H1 (cell line): ENCODE measurements at regions not wholly inside any gene's neighbourhood (a gene's known extent, or its start where the extent isn't known, plus 50 kb on each side); places are given as distances from the start of the nearest gene placed in this dataset.

Experiments used
- CTCF ChIA-PET: fragments of 300-600 bp; sonication (Branson Sonifier 250); formaldehyde crosslinking; loops from one replicate; lab custom pipeline; 2021; ENCODE audit not compliant: partially characterized antibody; lab: Charles Lee
- POLR2A ChIA-PET: fragments of 300-600 bp; sonication (Branson Sonifier 250); formaldehyde crosslinking; loops from one replicate; lab custom pipeline; 2021; ENCODE audit warnings: inconsistent platforms; ENCODE audit not compliant: partially characterized antibody; lab: Charles Lee
- DNase-seq, 2 experiments: peaks; one replicate each; pipeline versions ENCODE4 v3.0.0 to v3.0.0-alpha.2; 2010 to 2022; ENCODE audit warnings: low spot score in 2 of 2, low read depth in 1 of 2, mixed read lengths in 1 of 2
- FAIRE-seq: peaks from 2 replicates; lab custom pipeline; 2011; peaks lifted over from hg19 to GRCh38; lab: Jason Lieb, UNC
- H2AFZ ChIP-seq: 2 replicates; pipeline ENCODE4 v1.8.1; 2012; ENCODE audit warnings: low read length, inconsistent platforms
- H2AK5ac ChIP-seq: 2 replicates; pipeline ENCODE4 v1.6.1; 2013; ENCODE audit warnings: low read depth, low read length
- H2BK120ac ChIP-seq: replicated peaks from 2 replicates; pipeline ENCODE3; 2013; ENCODE audit warnings: low read depth, low read length, inconsistent platforms
- H2BK12ac ChIP-seq: 2 replicates; pipeline ENCODE4 v1.6.1; 2013; ENCODE audit warnings: low read depth, low read length
- H2BK15ac ChIP-seq: 2 replicates; pipeline ENCODE4 v1.6.1; 2013; ENCODE audit warnings: low read length
- H2BK20ac ChIP-seq: 2 replicates; pipeline ENCODE4 v1.6.1; 2013; ENCODE audit warnings: low read length
- H2BK5ac ChIP-seq: 2 replicates; pipeline ENCODE4 v1.6.1; 2013; ENCODE audit warnings: low read depth, low read length
- H3K14ac ChIP-seq: 2 replicates; pipeline ENCODE4 v1.6.1; 2013; ENCODE audit warnings: inconsistent platforms; ENCODE audit not compliant: insufficient read length
- H3K18ac ChIP-seq: 2 replicates; pipeline ENCODE4 v1.6.1; 2013; ENCODE audit warnings: low read length; ENCODE audit errors: extremely low read depth
- H3K23ac ChIP-seq: 2 replicates; pipeline ENCODE4 v1.6.1; 2013; ENCODE audit warnings: inconsistent platforms; ENCODE audit not compliant: insufficient read length
- H3K23me2 ChIP-seq: 2 replicates; pipeline ENCODE4 v1.6.1; 2013; ENCODE audit warnings: low read depth, low read length
- H3K27ac ChIP-seq: 2 replicates; pipeline ENCODE4 v1.6.1; 2011; ENCODE audit warnings: low read depth, low read length, inconsistent platforms
- H3K27me3 ChIP-seq, 4 experiments: replicated peaks in 1 of 4; 1 replicate in 1 of 4; 2 replicates in 3 of 4; pipeline versions ENCODE4 v1.6.1 to v1.8.1; 2011 to 2013; ENCODE audit warnings: low read length in 3 of 4, mild to moderate bottlenecking in 3 of 4, inconsistent platforms in 2 of 4, mixed read lengths in 2 of 4, moderate library complexity in 1 of 4; ENCODE audit not compliant: control insufficient read depth in 3 of 4, insufficient read depth in 3 of 4; ENCODE audit errors: extremely low read depth in 1 of 4
- H3K36me3 ChIP-seq, 4 experiments: 2 replicates each; pipeline versions ENCODE4 v1.6.1 to v1.8.1; 2011 to 2013; ENCODE audit warnings: mild to moderate bottlenecking in 4 of 4, low read length in 3 of 4, moderate library complexity in 2 of 4, control low read depth in 1 of 4, inconsistent platforms in 1 of 4; ENCODE audit not compliant: insufficient read depth in 4 of 4, control insufficient read depth in 2 of 4
- H3K4ac ChIP-seq: replicated peaks from 2 replicates; pipeline ENCODE3; 2013; ENCODE audit warnings: low read length, low read depth, mixed read lengths, inconsistent platforms; ENCODE audit not compliant: insufficient read length
- H3K4me1 ChIP-seq, 4 experiments: replicated peaks in 1 of 4; 1 replicate in 1 of 4; 2 replicates in 3 of 4; pipeline versions ENCODE4 v1.6.1 to v1.8.1; 2011 to 2013; ENCODE audit warnings: low read length in 3 of 4, inconsistent platforms in 2 of 4, mixed read lengths in 1 of 4; ENCODE audit not compliant: insufficient read depth in 4 of 4, control insufficient read depth in 3 of 4
- H3K4me2 ChIP-seq, 2 experiments: 2 replicates each; pipeline versions ENCODE4 v1.6.1 to v1.8.1; 2011 to 2013; ENCODE audit warnings: low read depth in 2 of 2, low read length in 2 of 2, control low read depth in 1 of 2, inconsistent platforms in 1 of 2, mild to moderate bottlenecking in 1 of 2; ENCODE audit not compliant: insufficient read depth in 1 of 2
- H3K4me3 ChIP-seq, 4 experiments: fragments of 200-600, 300-600 bp in 1 of 4; sonication (generic), shearing (Covaris generic), sonication (Bioruptor Twin) in 1 of 4; 2 replicates each; pipeline versions ENCODE4 v1.5.1 to v1.8.1; 2011 to 2016; ENCODE audit warnings: low read length in 4 of 4, low read depth in 3 of 4, control low read depth in 2 of 4, inconsistent platforms in 2 of 4, mild to moderate bottlenecking in 2 of 4, mixed read lengths in 1 of 4, moderate library complexity in 1 of 4; ENCODE audit not compliant: insufficient read depth in 2 of 4; ENCODE audit errors: extremely low read depth in 1 of 4
- H3K56ac ChIP-seq: replicated peaks from 2 replicates; pipeline ENCODE3; 2013; ENCODE audit warnings: low read depth, mild to moderate bottlenecking, mixed read lengths, low read length, inconsistent platforms; ENCODE audit not compliant: insufficient read length
- H3K79me1 ChIP-seq: 2 replicates; pipeline ENCODE4 v1.6.1; 2013; ENCODE audit warnings: low read depth, low read length, control low read depth
- H3K79me2 ChIP-seq, 2 experiments: 2 replicates each; pipeline versions ENCODE4 v1.6.1 to v1.8.1; 2012 to 2013; ENCODE audit warnings: low read length in 2 of 2, mild to moderate bottlenecking in 2 of 2, inconsistent platforms in 1 of 2; ENCODE audit not compliant: insufficient read depth in 2 of 2, control insufficient read depth in 1 of 2
- H3K9ac ChIP-seq, 4 experiments: replicated peaks in 1 of 4; 1 replicate in 1 of 4; 2 replicates in 3 of 4; pipeline versions ENCODE4 v1.6.1 to v1.8.1; 2011 to 2013; ENCODE audit warnings: low read depth in 3 of 4, low read length in 3 of 4, control low read depth in 2 of 4, mild to moderate bottlenecking in 2 of 4, moderate library complexity in 2 of 4, inconsistent platforms in 1 of 4; ENCODE audit errors: extremely low read depth in 1 of 4
- H3K9me3 ChIP-seq, 2 experiments: 2 replicates each; pipeline versions ENCODE4 v1.6.1 to v1.8.1; 2012 to 2013; ENCODE audit warnings: mild to moderate bottlenecking in 2 of 2, moderate library complexity in 2 of 2, control low read depth in 1 of 2, inconsistent platforms in 1 of 2, low read depth in 1 of 2, low read length in 1 of 2, mixed read lengths in 1 of 2; ENCODE audit not compliant: insufficient read depth in 2 of 2
- H4K20me1 ChIP-seq, 2 experiments: replicated peaks in 1 of 2; 2 replicates each; pipeline versions ENCODE3 to v1.8.1; 2011 to 2013; ENCODE audit warnings: inconsistent platforms in 2 of 2, low read length in 2 of 2, mild to moderate bottlenecking in 1 of 2; ENCODE audit not compliant: insufficient read depth in 2 of 2, control insufficient read depth in 1 of 2
- H4K5ac ChIP-seq: 2 replicates; pipeline ENCODE4 v1.6.1; 2013; ENCODE audit warnings: low read length, low read depth, mixed read lengths, inconsistent platforms; ENCODE audit not compliant: insufficient read length
- H4K8ac ChIP-seq: 2 replicates; pipeline ENCODE4 v1.8.0; 2013; ENCODE audit warnings: mild to moderate bottlenecking, moderate library complexity, low read length, inconsistent platforms; ENCODE audit not compliant: insufficient read depth; ENCODE audit errors: extremely low read depth
- H4K91ac ChIP-seq: replicated peaks from 2 replicates; pipeline ENCODE3; 2013; ENCODE audit warnings: low read length, mixed read lengths, inconsistent platforms; ENCODE audit not compliant: insufficient read length
- ATF3 ChIP-seq: IDR thresholded peaks from 2 replicates; pipeline ENCODE4 v1.6.1; 2011; ENCODE audit warnings: low read depth, mild to moderate bottlenecking, low read length; ENCODE audit not compliant: insufficient read depth
- CTBP2 ChIP-seq: IDR thresholded peaks from 2 replicates; pipeline ENCODE4 v1.7.0; 2011; ENCODE audit warnings: borderline replicate concordance, mild to moderate bottlenecking, moderate library complexity, mixed read lengths, low read length; ENCODE audit not compliant: insufficient read depth, insufficient read length
- RBBP5 ChIP-seq: IDR thresholded peaks from 2 replicates; pipeline ENCODE4 v1.7.1; 2012; ENCODE audit warnings: low read depth, mild to moderate bottlenecking, inconsistent platforms, low read length, moderate library complexity, borderline replicate concordance
- RFX5 ChIP-seq: IDR thresholded peaks from 2 replicates; pipeline ENCODE4 v1.6.1; 2011; ENCODE audit warnings: low read depth, low read length, improper control_type of control experiment, borderline replicate concordance
- TBP ChIP-seq: IDR thresholded peaks from 2 replicates; pipeline ENCODE4 v1.6.1; 2011; ENCODE audit warnings: low read depth, low read length, improper control_type of control experiment
- ZNF274 ChIP-seq: IDR thresholded peaks from 2 replicates; pipeline ENCODE4 v1.7.0; 2012; ENCODE audit warnings: low read length, borderline replicate concordance; ENCODE audit errors: extremely low read depth
- WGBS, 2 experiments: shearing (Covaris generic) in 1 of 2; methylation state at CpG; one replicate each; pipeline versions ENCODE4 v1.1.6 to v1.1.7; 2013 to 2015; ENCODE audit warnings: low lambda C conversion rate in 2 of 2, mixed read lengths in 2 of 2, inconsistent platforms in 1 of 2, low coverage in 1 of 2, missing lambda C conversion rate in 1 of 2; ENCODE audit not compliant: insufficient replicate concordance in 2 of 2, insufficient coverage in 1 of 2, insufficient read length in 1 of 2; ENCODE audit errors: extremely low coverage in 1 of 2, missing lambda C conversion rate in 1 of 2; 5-methylcytosine and 5-hydroxymethylcytosine counted together

DNA sequence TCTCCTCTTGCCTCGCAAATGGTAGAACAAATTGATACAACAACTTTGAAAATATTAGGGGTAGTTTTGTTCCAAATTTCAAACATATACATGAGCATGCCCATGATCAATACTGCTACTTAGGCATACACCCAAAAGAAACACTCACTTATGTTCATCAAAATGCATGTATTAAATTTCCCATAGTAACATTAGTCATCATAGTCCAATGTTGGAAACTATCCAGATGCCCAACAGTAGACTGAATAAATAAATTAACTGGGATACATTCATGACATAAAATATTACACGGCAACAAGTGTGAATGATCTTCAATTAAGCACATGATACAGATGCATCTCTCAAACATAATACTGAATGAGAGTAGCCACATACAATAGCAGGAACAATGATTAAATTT, 391.6 kb downstream of the CDH11 start:
- Histone ChIP-seq H4K20me1 (no peaks in the 10 kb centered on the region), H3K23me2 (no peaks in the 10 kb centered on the region), H4K8ac (no peak overlapping the region), H2AK5ac (no peak overlapping the region), H3K56ac (no peak overlapping the region), H3K4me3 (no peak overlapping the region), H3K9me3 (no peaks in the 10 kb centered on the region), H4K91ac (no peak overlapping the region), H3K9ac (no peak overlapping the region), H2BK20ac (no peak overlapping the region), H3K14ac (no peak overlapping the region), H3K79me1 (no peaks in the 10 kb centered on the region), H2AFZ (no peak overlapping the region), H2BK15ac (no peak overlapping the region), H3K4me2 (no peak overlapping the region), H3K27ac (no peak overlapping the region), H3K4ac (no peak overlapping the region), H3K4me1 (no peaks in the 10 kb centered on the region), H2BK120ac (no peak overlapping the region), H3K36me3 (no peaks in the 10 kb centered on the region)
- CTCF ChIA-PET: no interaction called here
- WGBS, 2 experiments: 96% methylated on average over 2 of the region's 2 CpGs; no CpG with 5 or more reads in 1 of the 2 experiments
- POLR2A ChIA-PET: no interaction called here
- no peak for DNase-seq
- no peak for FAIRE-seq
- TF ChIP-seq RBBP5: no peak
- no peak for TF ChIP-seq ATF3
- no peak for TF ChIP-seq CTBP2
- no peak for TF ChIP-seq ZNF274
- no peak for TF ChIP-seq TBP
- no peak for TF ChIP-seq RFX5
- TF ChIP-seq, all 59 proteins: peak for 0
- no peak overlapping the region for H3K23ac ChIP-seq
- H3K18ac ChIP-seq: no peak overlapping the region
- no peaks in the 10 kb centered on the region for H3K27me3 ChIP-seq
- H3K79me2 ChIP-seq: no peaks in the 10 kb centered on the region
- H2BK5ac ChIP-seq: no peak overlapping the region
- no peak overlapping the region for H4K5ac ChIP-seq
- no peak overlapping the region for H2BK12ac ChIP-seq
